ENCODE measurements at regions not wholly inside any gene's neighbourhood (a gene's known extent, or its start where the extent isn't known, plus 50 kb on each side); places are given as distances from the start of the nearest gene placed in this dataset.

GRCh38 chr4:185889585-185889984 lies 77.6 kb upstream of the SORBS2 start:
- TF ChIP-seq CTCF (conservative IDR thresholded peaks at IDR 0.05; ENCODE audit: low read depth, low read length) = no peak
- no peak for TF ChIP-seq EZH2 (IDR thresholded peaks at IDR 0.05; ENCODE audit: borderline replicate concordance, low read depth, low read length, poor library complexity, severe bottlenecking)

Data from A673 (cell line).